Omental fat pad (tissue), 3 donors: ENCODE measurements at regions not wholly inside any gene's neighbourhood (a gene's known extent, or its start where the extent isn't known, plus 50 kb on each side); places are given as distances from the start of the nearest gene placed in this dataset.

Source experiments
- ATAC-seq: fragments of 150-250 bp; one replicate; pipeline ENCODE4 v1.9.1; 2016; ENCODE audit warnings: mild to moderate bottlenecking, moderate library complexity; ENCODE audit not compliant: low FRiP score
- DNase-seq: peaks from one replicate; pipeline ENCODE4 v3.0.0-alpha.2; 2019; ENCODE audit warnings: low spot score
- TF ChIP-seq, protein P1 (sequence below), 3 donors: fragments of 450-650 bp; IDR thresholded peaks; one replicate each; pipeline ENCODE4 v1.5.1; 2016 to 2017; ENCODE audit warnings: antibody characterized with exemption in 3 of 3, mild to moderate bottlenecking in 3 of 3, moderate library complexity in 2 of 3

DNA sequence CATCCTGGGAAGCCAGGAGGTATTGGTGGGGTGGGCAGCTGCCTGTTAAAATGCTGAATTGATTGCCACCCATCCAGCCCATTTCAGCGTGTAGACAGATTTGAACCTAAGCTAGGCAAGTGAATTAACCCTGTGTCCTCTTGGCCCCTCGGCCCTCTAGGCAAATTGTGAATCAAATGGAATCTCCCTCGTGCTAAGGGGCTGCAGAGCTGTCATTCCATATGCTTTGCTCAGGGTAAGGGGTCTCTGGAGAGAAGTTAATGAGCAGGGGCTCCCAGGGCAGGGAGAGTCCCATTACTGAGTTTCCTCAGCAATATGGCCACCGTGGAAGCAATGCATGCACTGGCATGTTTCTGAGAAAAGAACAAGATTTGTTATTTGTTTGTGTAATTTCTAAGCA lies 117.7 kb upstream of the RCN1 start:
- ATAC-seq (no peak), DNase-seq (no peak)
- TF ChIP-seq, protein P1, sequence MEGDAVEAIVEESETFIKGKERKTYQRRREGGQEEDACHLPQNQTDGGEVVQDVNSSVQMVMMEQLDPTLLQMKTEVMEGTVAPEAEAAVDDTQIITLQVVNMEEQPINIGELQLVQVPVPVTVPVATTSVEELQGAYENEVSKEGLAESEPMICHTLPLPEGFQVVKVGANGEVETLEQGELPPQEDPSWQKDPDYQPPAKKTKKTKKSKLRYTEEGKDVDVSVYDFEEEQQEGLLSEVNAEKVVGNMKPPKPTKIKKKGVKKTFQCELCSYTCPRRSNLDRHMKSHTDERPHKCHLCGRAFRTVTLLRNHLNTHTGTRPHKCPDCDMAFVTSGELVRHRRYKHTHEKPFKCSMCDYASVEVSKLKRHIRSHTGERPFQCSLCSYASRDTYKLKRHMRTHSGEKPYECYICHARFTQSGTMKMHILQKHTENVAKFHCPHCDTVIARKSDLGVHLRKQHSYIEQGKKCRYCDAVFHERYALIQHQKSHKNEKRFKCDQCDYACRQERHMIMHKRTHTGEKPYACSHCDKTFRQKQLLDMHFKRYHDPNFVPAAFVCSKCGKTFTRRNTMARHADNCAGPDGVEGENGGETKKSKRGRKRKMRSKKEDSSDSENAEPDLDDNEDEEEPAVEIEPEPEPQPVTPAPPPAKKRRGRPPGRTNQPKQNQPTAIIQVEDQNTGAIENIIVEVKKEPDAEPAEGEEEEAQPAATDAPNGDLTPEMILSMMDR (IDR thresholded peaks at IDR 0.05): no peak

DNA sequence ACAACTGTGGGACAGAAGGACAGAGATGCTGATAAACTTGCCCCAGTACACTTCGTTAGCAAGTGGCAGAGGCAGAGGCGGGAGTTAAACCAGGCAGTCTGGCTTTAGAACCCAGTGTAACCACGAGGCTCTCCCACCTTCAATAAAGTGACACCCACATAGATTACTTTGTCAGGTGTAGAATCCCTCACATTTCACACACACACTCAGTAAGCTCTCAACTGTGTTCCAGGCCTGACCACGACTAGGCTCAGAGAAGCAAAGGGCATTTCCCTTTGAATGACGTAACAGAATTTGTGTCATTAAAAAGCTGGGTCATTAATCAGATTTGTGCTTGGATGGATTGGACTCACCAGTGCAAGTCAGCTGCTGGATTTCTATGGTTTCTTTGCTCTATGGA lies 118.3 kb upstream of the RCN1 start:
- DNase-seq (no peak), ATAC-seq (no peak)
- TF ChIP-seq, protein P1 (IDR thresholded peaks at IDR 0.05): no peak

DNA sequence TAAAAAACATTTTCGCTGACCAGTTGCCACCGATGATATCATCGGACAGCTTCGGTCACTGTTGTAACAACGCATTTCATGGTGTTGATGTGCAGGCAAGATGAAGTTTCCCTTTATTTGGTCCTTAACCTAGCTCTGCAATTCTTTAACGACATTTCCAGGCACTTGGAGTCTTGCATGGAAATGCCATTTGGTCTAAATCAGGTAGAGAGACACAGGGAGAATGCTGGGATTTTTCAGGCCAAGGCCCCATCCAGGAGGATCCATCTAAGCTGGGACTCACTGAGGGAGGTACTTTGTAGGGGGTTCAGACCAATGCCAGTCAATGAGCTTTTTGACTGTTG lies 121.5 kb upstream of the RCN1 start:
- TF ChIP-seq, protein P1 (IDR thresholded peaks at IDR 0.05): no peak
- no peak for ATAC-seq

DNA sequence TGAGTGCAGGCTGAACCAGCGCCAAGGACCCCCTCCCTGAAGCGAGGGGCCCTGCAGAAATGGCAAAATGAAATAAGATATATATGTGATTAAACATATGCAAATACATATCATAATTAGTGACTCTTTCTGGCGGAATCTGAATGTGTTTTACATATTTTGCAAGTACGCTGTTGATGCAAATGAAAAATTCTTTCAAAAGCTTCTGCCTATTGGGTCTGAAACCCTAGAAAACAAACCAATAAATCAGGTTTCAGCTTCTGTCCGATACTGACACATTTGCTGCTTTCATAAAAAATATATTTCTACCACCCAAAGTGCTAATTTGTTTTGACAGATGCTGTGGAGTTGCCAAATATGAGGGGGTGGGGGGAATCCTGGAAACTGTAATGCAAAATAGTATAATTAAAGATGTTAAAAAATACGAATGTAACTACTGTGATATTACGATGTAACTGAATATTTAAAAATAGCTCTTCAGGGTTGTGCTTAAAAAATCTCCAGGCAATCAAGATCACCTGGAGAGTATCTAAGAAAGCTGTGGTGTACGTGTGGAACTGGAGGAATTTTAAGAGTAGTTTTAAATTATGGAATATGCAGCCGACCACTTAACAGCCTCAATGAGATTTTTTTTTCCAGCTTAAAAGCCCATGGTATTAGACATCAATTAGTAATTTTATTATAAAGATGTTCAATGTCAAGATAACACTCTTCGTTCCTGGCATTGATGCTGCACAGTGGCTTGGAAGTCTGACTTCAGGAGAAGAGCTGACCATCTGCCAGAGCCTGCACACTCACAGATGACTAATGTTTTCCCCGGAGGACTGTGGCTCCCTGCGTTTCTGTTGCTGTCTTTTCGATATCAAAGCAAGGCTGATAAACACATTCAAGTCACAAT lies 122.2 kb upstream of the RCN1 start:
- TF ChIP-seq, protein P1 (IDR thresholded peaks at IDR 0.05): no peak
- DNase-seq: no peak
- no peak for ATAC-seq

More for the DNA sequence above, 121.5 kb upstream of the RCN1 start:
- DNase-seq: no peak

DNA sequence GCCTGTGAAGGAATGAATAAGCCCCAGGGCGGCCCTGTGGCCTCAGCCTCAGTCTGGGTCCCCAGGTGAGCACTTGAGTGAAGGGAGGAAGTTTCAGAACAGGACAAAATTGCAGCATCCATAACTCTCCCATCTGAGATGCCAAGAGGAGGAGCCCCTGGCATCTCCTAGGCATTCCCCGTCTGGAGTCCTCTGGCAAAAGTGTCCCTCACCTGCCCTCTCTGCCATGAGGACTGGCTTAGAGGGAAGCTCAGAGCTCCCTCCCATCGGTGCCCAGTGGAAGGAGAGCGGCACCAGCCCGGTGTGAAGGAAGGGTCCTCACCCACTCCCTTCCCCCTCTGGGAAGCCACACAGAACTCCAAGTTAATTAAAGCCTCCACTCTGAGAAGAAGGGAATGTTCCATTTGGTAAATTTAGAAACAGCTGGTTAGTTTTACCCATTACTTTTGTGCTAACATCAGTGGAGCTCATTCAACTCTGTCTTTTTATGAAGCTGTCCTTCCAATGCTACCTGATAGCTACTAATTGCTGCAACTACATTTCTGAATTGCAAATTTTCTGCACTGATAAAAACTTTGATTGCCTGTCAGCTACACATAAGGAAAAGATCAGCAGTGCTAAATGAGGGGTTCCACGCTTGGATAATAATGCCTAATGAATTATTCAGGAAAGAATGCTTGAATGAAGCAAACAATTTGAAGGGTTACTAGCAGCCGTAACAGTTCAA lies 123.3 kb upstream of the RCN1 start:
- no peak for DNase-seq
- no peak for ATAC-seq
- TF ChIP-seq, protein P1 (IDR thresholded peaks at IDR 0.05): no peak

DNA sequence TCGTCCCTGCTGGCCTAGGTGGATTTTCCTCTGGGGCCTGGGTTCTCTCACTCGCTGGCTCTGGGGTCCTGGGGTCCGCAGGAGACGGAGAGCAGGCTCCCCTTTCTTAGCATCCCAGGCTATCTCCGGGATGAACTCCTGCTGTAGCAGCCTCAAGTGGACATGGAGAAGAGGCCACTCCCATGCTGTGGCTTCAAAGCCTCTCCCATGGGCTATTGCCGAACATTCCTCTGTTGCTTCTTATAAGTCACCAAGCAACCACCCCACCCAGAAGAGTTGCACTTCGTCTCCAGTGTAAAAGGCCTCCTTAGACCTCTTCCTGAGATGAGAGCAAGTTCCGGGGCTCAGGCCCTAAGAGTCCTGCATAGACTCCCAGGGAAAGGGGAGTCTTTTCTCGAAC lies 124.0 kb upstream of the RCN1 start:
- no peak for DNase-seq
- TF ChIP-seq, protein P1 (IDR thresholded peaks at IDR 0.05): no peak
- no peak for ATAC-seq
